Fibroblast of skin of right biceps (primary cell): ENCODE measurements at regions not wholly inside any gene's neighbourhood (a gene's known extent, or its start where the extent isn't known, plus 50 kb on each side); places are given as distances from the start of the nearest gene placed in this dataset.

Experiments
- DNase-seq: peaks from one replicate; pipeline ENCODE4 v3.0.0-alpha.2; 2013

GRCh38 chr2:240324312-240325015, 111.0 kb upstream of the GPC1 start:
- DNase-seq = no peak

GRCh38 chr2:240325016-240326007, 110.2 kb upstream of the GPC1 start:
- DNase-seq = no peak

- DNase-seq = peak; percentile 10
These were observed 109.2 kb upstream of the GPC1 start for GRCh38 chr2:240326246-240326645.

- no peak for DNase-seq
These were observed 108.6 kb upstream of the GPC1 start for GRCh38 chr2:240326886-240327285.

GRCh38 chr2:240327566-240327965, 107.9 kb upstream of the GPC1 start:
- no peak for DNase-seq

GRCh38 chr2:240328526-240328925, 106.9 kb upstream of the GPC1 start:
- no peak for DNase-seq

- DNase-seq = no peak
These were observed 106.3 kb upstream of the GPC1 start for GRCh38 chr2:240329116-240329665.

GRCh38 chr2:240329778-240330177, 105.7 kb upstream of the GPC1 start:
- DNase-seq = no peak

GRCh38 chr2:240333985-240334384, 101.5 kb upstream of the GPC1 start:
- DNase-seq = no peak

- DNase-seq = no peak
These were observed 100.4 kb upstream of the GPC1 start for GRCh38 chr2:240335061-240335460.

GRCh38 chr2:240336820-240337427, 98.5 kb upstream of the GPC1 start:
- DNase-seq = no peak

- DNase-seq = no peak
These were observed 97.2 kb upstream of the GPC1 start for GRCh38 chr2:240338274-240338673.

- DNase-seq = no peak
These were observed 95.8 kb upstream of the GPC1 start for GRCh38 chr2:240339411-240340360.

- no peak for DNase-seq
These were observed 95.1 kb upstream of the GPC1 start for GRCh38 chr2:240340361-240340761.

GRCh38 chr2:240341064-240341463, 94.4 kb upstream of the GPC1 start:
- no peak for DNase-seq

- DNase-seq = no peak
These were observed 91.9 kb upstream of the GPC1 start for GRCh38 chr2:240343548-240343947.

GRCh38 chr2:240344904-240345303, 90.6 kb upstream of the GPC1 start:
- DNase-seq = no peak

GRCh38 chr2:240346015-240346752, 89.3 kb upstream of the GPC1 start:
- no peak for DNase-seq

GRCh38 chr2:240346753-240347372, 88.6 kb upstream of the GPC1 start:
- no peak for DNase-seq

GRCh38 chr2:240347373-240347940, 88.0 kb upstream of the GPC1 start:
- DNase-seq = no peak
